Glutamatergic neuron (in vitro differentiated cells): ENCODE measurements at regions not wholly inside any gene's neighbourhood (a gene's known extent, or its start where the extent isn't known, plus 50 kb on each side); places are given as distances from the start of the nearest gene placed in this dataset.

Experiments used
- DNase-seq: peaks from one replicate; pipeline ENCODE4 v3.0.0; 2022
- H3K27ac Mint-ChIP-seq: one replicate; pipeline ENCODE4 v1.8.0; 2020; ENCODE audit warnings: mild to moderate bottlenecking, mixed read lengths, inconsistent platforms; ENCODE audit not compliant: unreplicated experiment
- H3K27me3 Mint-ChIP-seq: one replicate; pipeline ENCODE4 v1.8.0; 2020; ENCODE audit warnings: mild to moderate bottlenecking, moderate library complexity, mixed read lengths, inconsistent platforms; ENCODE audit not compliant: unreplicated experiment
- H3K36me3 Mint-ChIP-seq: one replicate; pipeline ENCODE4 v1.8.0; 2020; ENCODE audit warnings: mild to moderate bottlenecking, mixed read lengths, inconsistent platforms; ENCODE audit not compliant: unreplicated experiment
- H3K4me1 Mint-ChIP-seq: one replicate; pipeline ENCODE4 v1.8.0; 2020; ENCODE audit warnings: mild to moderate bottlenecking, low read depth, mixed read lengths, inconsistent platforms; ENCODE audit not compliant: unreplicated experiment
- H3K4me3 Mint-ChIP-seq: one replicate; pipeline ENCODE4 v1.8.0; 2020; ENCODE audit warnings: mild to moderate bottlenecking, mixed read lengths, inconsistent platforms; ENCODE audit not compliant: unreplicated experiment
- H3K9me3 Mint-ChIP-seq: one replicate; pipeline ENCODE4 v1.8.0; 2020; ENCODE audit warnings: mild to moderate bottlenecking, moderate library complexity, mixed read lengths, inconsistent platforms; ENCODE audit not compliant: unreplicated experiment
- TF ChIP-seq, protein P1 (sequence below): fragments of 200-600 bp; sonication (generic); IDR thresholded peaks from one replicate; pipeline ENCODE4 v1.5.0; 2021; ENCODE audit not compliant: partially characterized antibody, unreplicated experiment

DNA sequence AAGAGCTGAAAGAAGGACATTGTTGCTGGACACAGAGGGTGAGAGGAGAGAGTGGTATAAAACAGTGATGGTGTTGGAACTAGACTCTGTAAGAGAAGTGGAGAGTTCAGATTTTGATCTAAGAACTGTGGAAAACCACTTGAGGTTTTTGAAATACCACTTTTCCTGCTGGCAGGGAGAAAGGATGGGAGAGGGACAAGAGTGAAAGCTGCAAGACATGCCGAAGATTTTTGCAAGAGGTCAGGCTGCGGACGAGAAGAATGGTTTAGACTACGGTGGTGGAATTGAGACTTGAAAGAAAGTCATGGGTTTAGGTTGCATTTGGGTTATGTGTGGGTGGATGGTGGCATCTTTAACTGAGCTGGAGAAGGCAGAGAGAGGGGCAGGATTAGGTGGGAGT lies 202.2 kb upstream of the RPS23 start:
- no peak for DNase-seq
- Mint-ChIP-seq H3K27ac (no peak overlapping the region), H3K9me3 (no peaks in the 10 kb centered on the region), H3K4me1 (no peaks in the 10 kb centered on the region), H3K27me3 (no peaks in the 10 kb centered on the region), H3K36me3 (peaks cover 3% of the 10 kb centered on the region), H3K4me3 (no peak overlapping the region)
- TF ChIP-seq, protein P1, sequence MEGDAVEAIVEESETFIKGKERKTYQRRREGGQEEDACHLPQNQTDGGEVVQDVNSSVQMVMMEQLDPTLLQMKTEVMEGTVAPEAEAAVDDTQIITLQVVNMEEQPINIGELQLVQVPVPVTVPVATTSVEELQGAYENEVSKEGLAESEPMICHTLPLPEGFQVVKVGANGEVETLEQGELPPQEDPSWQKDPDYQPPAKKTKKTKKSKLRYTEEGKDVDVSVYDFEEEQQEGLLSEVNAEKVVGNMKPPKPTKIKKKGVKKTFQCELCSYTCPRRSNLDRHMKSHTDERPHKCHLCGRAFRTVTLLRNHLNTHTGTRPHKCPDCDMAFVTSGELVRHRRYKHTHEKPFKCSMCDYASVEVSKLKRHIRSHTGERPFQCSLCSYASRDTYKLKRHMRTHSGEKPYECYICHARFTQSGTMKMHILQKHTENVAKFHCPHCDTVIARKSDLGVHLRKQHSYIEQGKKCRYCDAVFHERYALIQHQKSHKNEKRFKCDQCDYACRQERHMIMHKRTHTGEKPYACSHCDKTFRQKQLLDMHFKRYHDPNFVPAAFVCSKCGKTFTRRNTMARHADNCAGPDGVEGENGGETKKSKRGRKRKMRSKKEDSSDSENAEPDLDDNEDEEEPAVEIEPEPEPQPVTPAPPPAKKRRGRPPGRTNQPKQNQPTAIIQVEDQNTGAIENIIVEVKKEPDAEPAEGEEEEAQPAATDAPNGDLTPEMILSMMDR, result no peak

DNA sequence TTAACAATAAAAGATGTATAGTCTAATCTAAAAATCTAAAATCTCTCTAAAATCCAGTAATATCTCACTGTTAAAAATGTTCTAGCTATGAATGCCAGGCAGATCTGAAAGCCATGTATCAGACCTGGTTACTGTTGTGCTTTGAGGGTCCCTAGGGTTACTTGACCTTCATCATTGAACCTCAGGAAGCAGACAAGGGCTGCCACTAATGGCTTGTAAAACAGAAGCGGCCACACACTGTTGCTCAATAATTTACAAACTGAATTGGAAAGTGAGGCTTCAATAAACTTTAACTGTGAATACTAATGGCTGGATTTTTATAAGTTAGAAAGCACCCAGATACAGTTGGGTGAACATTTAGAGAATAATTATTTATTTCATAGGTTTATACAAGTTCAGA lies 198.0 kb upstream of the RPS23 start:
- H3K4me3 Mint-ChIP-seq, result no peak overlapping the region
- H3K36me3 Mint-ChIP-seq, result peaks cover 3% of the 10 kb centered on the region
- no peaks in the 10 kb centered on the region for H3K9me3 Mint-ChIP-seq
- no peaks in the 10 kb centered on the region for H3K4me1 Mint-ChIP-seq
- no peak for DNase-seq
- H3K27ac Mint-ChIP-seq, result no peak overlapping the region
- TF ChIP-seq, protein P1, result no peak
- no peaks in the 10 kb centered on the region for H3K27me3 Mint-ChIP-seq

DNA sequence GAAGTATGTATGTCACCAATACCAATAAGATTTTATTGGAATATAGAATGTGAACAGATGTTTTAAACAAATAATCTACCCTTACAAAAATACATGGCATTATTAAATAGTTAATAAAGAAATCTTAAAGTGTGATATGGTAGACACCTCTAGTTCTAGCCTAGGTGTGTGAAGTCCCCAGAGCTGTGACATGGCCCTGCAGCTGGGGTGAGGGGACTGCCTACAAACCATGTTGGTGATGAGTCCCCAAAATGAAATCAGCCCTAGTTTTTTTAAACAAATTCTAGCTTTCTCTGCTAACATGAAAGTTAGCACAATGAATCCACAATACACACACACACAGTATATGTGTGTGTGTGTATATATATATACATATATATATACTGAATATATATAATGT lies 195.1 kb upstream of the RPS23 start:
- Mint-ChIP-seq H3K36me3 (peaks cover 3% of the 10 kb centered on the region), H3K4me3 (no peak overlapping the region), H3K27me3 (no peaks in the 10 kb centered on the region), H3K9me3 (no peaks in the 10 kb centered on the region), H3K4me1 (no peaks in the 10 kb centered on the region), H3K27ac (no peak overlapping the region)
- DNase-seq, result no peak
- TF ChIP-seq, protein P1, result no peak

DNA sequence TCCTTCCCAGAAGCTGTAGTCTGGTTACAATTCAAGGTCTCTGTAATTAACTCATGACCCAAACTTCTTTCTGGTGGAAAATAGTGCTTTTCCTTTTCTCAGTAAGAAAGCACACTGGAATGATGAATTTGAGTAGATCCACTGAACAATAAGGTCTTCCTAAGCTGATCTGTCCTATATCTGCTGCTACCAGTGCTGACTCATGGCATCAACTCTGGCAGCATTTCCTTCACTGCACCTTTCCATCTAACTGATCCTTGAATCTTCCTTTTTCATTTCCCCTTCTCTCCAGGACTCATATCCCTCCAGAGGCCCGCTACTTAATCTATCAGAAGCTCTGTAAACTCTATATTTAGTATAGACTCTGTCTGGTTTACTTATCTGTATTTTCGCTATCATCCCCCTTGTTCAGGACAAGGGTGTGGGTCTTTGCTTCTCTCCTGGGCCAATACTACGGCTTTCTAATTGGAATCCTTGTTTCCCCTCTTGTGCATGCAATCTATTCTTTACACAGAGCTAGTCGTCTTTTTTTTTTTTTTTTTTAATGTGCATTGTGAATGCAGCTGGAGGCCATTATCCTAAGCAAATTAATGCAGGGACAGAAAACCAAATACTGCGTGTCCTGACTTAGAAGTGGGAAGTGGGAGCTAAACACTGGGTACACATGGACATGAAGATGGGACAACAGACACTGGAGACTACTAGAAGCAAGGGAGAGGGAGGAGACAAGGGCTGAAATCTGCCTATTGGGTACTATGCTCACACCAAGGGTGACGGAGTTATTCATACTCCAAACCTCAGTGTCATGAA lies 192.2 kb upstream of the RPS23 start:
- no peaks in the 10 kb centered on the region for H3K4me1 Mint-ChIP-seq
- H3K36me3 Mint-ChIP-seq, result no peaks in the 10 kb centered on the region
- H3K9me3 Mint-ChIP-seq, result no peaks in the 10 kb centered on the region
- H3K27ac Mint-ChIP-seq, result no peak overlapping the region
- H3K27me3 Mint-ChIP-seq, result no peaks in the 10 kb centered on the region
- DNase-seq, result no peak
- TF ChIP-seq, protein P1, result no peak
- no peak overlapping the region for H3K4me3 Mint-ChIP-seq

DNA sequence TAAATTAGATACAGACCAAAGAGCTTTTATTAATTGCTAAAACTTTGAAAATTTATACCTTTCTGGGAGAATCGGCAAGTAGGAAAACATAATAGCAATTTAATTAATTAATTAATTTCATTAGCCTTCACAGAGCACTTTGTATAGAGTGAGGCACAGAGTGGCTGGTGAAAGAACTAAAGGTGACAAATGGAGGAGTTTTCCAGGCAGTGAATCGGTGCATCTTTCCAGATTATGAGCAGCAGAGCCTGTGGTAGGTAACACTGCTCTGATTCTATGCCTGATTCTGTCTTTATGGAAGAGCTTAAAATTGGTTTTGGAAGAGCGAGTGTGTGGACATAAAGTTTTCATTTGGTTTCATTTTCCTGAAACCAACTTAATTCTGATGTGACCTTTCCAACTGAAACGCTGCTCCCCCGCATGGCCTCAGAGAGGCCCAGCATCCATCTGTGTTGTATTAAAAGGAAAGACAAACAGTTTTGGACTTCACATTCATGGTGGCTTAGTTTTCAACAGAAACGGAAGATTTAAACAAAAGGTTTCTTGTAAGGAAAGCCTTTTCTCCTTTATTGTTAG lies 188.9 kb upstream of the RPS23 start:
- H3K9me3 Mint-ChIP-seq, result no peaks in the 10 kb centered on the region
- peaks cover 3% of the 10 kb centered on the region for H3K27me3 Mint-ChIP-seq
- DNase-seq, result no peak
- H3K36me3 Mint-ChIP-seq, result peaks cover 5% of the 10 kb centered on the region
- H3K27ac Mint-ChIP-seq, result no peak overlapping the region
- no peak overlapping the region for H3K4me3 Mint-ChIP-seq
- no peaks in the 10 kb centered on the region for H3K4me1 Mint-ChIP-seq
- TF ChIP-seq, protein P1, result no peak
